Epithelial cell of proximal tubule (primary cell): ENCODE measurements at regions not wholly inside any gene's neighbourhood (a gene's known extent, or its start where the extent isn't known, plus 50 kb on each side); places are given as distances from the start of the nearest gene placed in this dataset.

ENCODE experiments used
- DNase-seq: peaks from one replicate; pipeline ENCODE4 v3.0.0-alpha.2; 2011; ENCODE audit warnings: low read depth
- H3K4me3 ChIP-seq: 2 replicates; pipeline ENCODE4 v1.5.1; 2011; ENCODE audit warnings: low read depth, mild to moderate bottlenecking, low read length
- CTCF ChIP-seq: conservative IDR thresholded peaks from 2 replicates; pipeline ENCODE4 v1.5.1; 2012; ENCODE audit warnings: low read depth, mild to moderate bottlenecking, low read length

- no peak for TF ChIP-seq CTCF
- no peak for DNase-seq
- H3K4me3 ChIP-seq: no peak overlapping the region
These were observed 63.8 kb downstream of the SIPA1L2 start for GRCh38 chr1:232566093-232566492.

GRCh38 chr1:232562855-232563510 lies 67.0 kb downstream of the SIPA1L2 start:
- no peak overlapping the region for H3K4me3 ChIP-seq
- no peak for TF ChIP-seq CTCF
- no peak for DNase-seq

- TF ChIP-seq CTCF: no peak
- H3K4me3 ChIP-seq: no peak overlapping the region
- DNase-seq: no peak
These were observed 68.6 kb downstream of the SIPA1L2 start for GRCh38 chr1:232561381-232561780.

- no peak overlapping the region for H3K4me3 ChIP-seq
- no peak for TF ChIP-seq CTCF
- DNase-seq: no peak
These were observed 69.0 kb downstream of the SIPA1L2 start for GRCh38 chr1:232560940-232561339.

GRCh38 chr1:232558954-232559353 lies 71.0 kb downstream of the SIPA1L2 start:
- no peak for DNase-seq
- no peak for TF ChIP-seq CTCF

GRCh38 chr1:232557502-232558191 lies 72.3 kb downstream of the SIPA1L2 start:
- DNase-seq: no peak
- H3K4me3 ChIP-seq: no peak overlapping the region
- TF ChIP-seq CTCF: no peak

More at GRCh38 chr1:232558954-232559353, 71.0 kb downstream of the SIPA1L2 start:
- H3K4me3 ChIP-seq: no peak overlapping the region

- no peak for DNase-seq
- no peak for TF ChIP-seq CTCF
These were observed 72.8 kb downstream of the SIPA1L2 start for GRCh38 chr1:232557096-232557495.

More at GRCh38 chr1:232557096-232557495, 72.8 kb downstream of the SIPA1L2 start:
- no peak overlapping the region for H3K4me3 ChIP-seq
